ENCODE measurements at regions not wholly inside any gene's neighbourhood (a gene's known extent, or its start where the extent isn't known, plus 50 kb on each side); places are given as distances from the start of the nearest gene placed in this dataset.
A peak's percentile ranks its signal among the peaks of the same experiment; 100 is the strongest.

- in situ Hi-C loops (cut with HindIII; ENCODE audit: low sequenced_read_pairs) = no loop called here
- TF ChIP-seq CTCF (IDR thresholded peaks at IDR 0.05; ENCODE audit: low read depth, low read length, missing control alignments) = no peak
- no peak overlapping the region for H3K4me3 ChIP-seq (ENCODE audit: low read depth, low read length)
- no peak for DNase-seq (ENCODE audit: low read depth)
Measured at GRCh38 chr2:163175294-163175693, 336.7 kb upstream of the KCNH7 start.

- DNase-seq (ENCODE audit: low read depth) = no peak
- TF ChIP-seq CTCF (IDR thresholded peaks at IDR 0.05; ENCODE audit: low read depth, low read length, missing control alignments) = no peak
- H3K4me3 ChIP-seq (ENCODE audit: low read depth, low read length) = no peak overlapping the region
- in situ Hi-C loops (cut with HindIII; ENCODE audit: low sequenced_read_pairs) = loop anchor here (25.0 kb wide), 1 partner anchor 1314 kb away; no protein-coding TSS in a partner anchor
Measured at GRCh38 chr2:163173591-163173990, 335.0 kb upstream of the KCNH7 start.

GRCh38 chr2:163171786-163172530 lies 333.4 kb upstream of the KCNH7 start:
- TF ChIP-seq CTCF (IDR thresholded peaks at IDR 0.05; ENCODE audit: low read depth, low read length, missing control alignments) = no peak
- in situ Hi-C loops (cut with HindIII; ENCODE audit: low sequenced_read_pairs) = loop anchor here (25.0 kb wide), 1 partner anchor 1315 kb away; no protein-coding TSS in a partner anchor
- no peak for DNase-seq (ENCODE audit: low read depth)
- no peak overlapping the region for H3K4me3 ChIP-seq (ENCODE audit: low read depth, low read length)

GRCh38 chr2:163157891-163158496 lies 319.4 kb upstream of the KCNH7 start:
- peak; percentile 20 for DNase-seq (ENCODE audit: low read depth)
- in situ Hi-C loops (cut with HindIII; ENCODE audit: low sequenced_read_pairs) = loop anchor here (25.0 kb wide), 1 partner anchor 1329 kb away; no protein-coding TSS in a partner anchor
- TF ChIP-seq CTCF (IDR thresholded peaks at IDR 0.05; ENCODE audit: low read depth, low read length, missing control alignments) = no peak
- no peak overlapping the region for H3K4me3 ChIP-seq (ENCODE audit: low read depth, low read length)

- no peak for TF ChIP-seq CTCF (IDR thresholded peaks at IDR 0.05; ENCODE audit: low read depth, low read length, missing control alignments)
- no peak overlapping the region for H3K4me3 ChIP-seq (ENCODE audit: low read depth, low read length)
- in situ Hi-C loops (cut with HindIII; ENCODE audit: low sequenced_read_pairs) = loop anchor here (25.0 kb wide), 1 partner anchor 1330 kb away; no protein-coding TSS in a partner anchor
- DNase-seq (ENCODE audit: low read depth) = no peak
Measured at GRCh38 chr2:163157411-163157810, 318.8 kb upstream of the KCNH7 start.

GRCh38 chr2:163155925-163156324 lies 317.4 kb upstream of the KCNH7 start:
- DNase-seq (ENCODE audit: low read depth) = no peak
- no peak for TF ChIP-seq CTCF (IDR thresholded peaks at IDR 0.05; ENCODE audit: low read depth, low read length, missing control alignments)
- no peak overlapping the region for H3K4me3 ChIP-seq (ENCODE audit: low read depth, low read length)
- in situ Hi-C loops (cut with HindIII; ENCODE audit: low sequenced_read_pairs) = loop anchor here (25.0 kb wide), 1 partner anchor 1331 kb away; no protein-coding TSS in a partner anchor
